GM18873 (cell line): ENCODE measurements at regions not wholly inside any gene's neighbourhood (a gene's known extent, or its start where the extent isn't known, plus 50 kb on each side); places are given as distances from the start of the nearest gene placed in this dataset.

ENCODE experiments used
- ATAC-seq: cut with Tn5 transposase; IDR thresholded peaks from one replicate; pipeline ENCODE4 v1.9.1; 2021; ENCODE audit warnings: mild to moderate bottlenecking, moderate library complexity, moderate number of reproducible peaks; ENCODE audit not compliant: unreplicated experiment, low FRiP score

GRCh38 chr10:10587744-10588393 lies 429.8 kb upstream of the CELF2 start:
- no peak for ATAC-seq

GRCh38 chr10:10589540-10590303 lies 427.9 kb upstream of the CELF2 start:
- ATAC-seq: peak; percentile 52

DNA sequence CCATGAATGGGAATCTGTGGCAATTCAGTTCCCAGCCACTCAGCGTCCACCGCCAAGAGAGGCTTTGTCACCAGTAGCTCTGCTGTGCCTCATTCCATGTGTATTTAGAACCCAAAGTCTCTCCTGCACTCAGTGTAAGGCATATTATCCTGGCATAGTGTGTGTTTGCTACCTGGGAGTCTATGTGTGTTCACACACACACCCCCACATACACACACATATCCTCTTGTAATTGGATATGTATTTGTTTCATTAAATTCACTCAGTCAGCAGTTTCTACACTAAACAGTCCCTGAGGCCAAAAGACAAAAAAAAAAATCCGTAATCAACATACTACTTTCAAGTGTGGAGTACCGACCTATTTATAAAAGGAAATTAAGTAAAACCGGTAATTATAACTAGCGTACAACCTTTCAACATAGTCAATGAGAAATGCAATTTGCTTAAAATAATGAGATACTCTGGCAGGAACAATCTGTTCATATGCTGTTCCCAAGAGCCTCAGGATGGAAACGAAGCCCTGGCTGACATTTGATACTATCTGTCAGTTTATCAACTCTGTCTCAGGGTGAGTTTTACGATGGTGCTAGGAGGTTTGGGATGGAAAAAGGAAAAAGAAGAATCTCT lies 425.8 kb upstream of the CELF2 start:
- ATAC-seq: no peak

DNA sequence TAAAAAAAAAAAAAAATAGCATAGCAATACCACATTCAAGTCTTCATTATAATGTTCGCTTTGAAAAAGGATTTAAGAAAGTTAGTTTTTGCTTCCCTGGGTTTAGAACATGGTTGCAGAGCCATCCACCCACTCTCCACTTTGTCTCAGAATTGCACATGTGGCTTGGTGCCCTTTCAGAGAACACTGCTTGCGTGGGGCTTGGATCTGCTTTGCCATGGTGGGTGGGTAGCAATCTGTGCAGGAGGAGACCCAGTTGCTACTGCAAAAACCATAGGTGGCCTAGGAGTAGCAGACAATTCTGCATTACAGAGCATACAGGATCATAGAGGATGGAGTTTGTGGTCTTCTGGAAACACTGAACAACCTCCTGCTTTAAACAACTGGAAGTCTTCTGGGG lies 421.4 kb upstream of the CELF2 start:
- ATAC-seq: no peak

GRCh38 chr10:10598297-10598696 lies 419.4 kb upstream of the CELF2 start:
- peak; percentile 80 for ATAC-seq

DNA sequence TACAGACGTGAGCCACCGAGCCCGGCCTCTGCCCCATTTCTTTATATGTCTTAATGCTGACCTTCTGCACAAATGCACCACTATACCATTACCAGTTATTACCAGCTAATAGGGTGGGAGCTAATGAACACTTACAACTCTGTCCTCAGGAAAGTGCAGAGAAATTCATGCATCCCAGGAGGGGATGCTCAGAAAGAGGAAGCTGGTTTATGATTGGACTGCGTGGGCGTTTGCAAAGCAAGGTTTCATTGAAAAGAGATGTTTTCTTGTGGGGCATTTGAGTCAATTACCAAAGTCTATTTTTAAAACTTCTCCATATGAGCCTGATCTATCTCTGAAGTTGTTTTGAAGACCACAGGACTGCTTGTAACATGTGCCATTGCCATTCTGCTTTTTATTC lies 417.7 kb upstream of the CELF2 start:
- no peak for ATAC-seq

DNA sequence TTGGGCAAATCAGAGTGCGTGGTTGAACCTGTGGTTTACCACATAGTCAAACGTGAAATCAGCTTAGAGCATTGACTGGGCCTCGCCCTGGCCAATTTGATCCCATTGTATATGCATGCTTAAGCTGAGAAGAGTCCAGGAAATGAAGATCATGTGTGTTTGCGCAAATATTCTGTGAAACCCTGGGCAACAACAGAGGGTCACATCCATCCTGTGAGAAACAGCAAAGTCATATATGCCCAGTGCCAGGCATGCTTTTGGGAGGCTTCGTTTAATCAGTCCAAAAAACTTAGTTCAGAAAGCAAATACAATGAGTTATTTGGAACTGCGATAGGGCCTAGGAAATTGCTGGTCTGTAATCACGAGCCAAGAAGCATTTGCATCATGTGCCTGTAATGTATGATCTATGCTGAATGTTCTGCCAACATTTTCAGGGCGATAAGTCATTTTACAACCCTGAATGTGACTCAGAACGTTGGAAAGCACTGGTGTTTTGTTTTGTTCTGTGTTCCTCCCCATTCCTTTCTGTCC lies 412.1 kb upstream of the CELF2 start:
- no peak for ATAC-seq

- ATAC-seq: no peak
Measured at GRCh38 chr10:10609379-10609955, 408.2 kb upstream of the CELF2 start.

GRCh38 chr10:10610171-10610570 lies 407.5 kb upstream of the CELF2 start:
- ATAC-seq: no peak

- ATAC-seq: no peak
Measured at GRCh38 chr10:10612151-10612550, 405.5 kb upstream of the CELF2 start.

DNA sequence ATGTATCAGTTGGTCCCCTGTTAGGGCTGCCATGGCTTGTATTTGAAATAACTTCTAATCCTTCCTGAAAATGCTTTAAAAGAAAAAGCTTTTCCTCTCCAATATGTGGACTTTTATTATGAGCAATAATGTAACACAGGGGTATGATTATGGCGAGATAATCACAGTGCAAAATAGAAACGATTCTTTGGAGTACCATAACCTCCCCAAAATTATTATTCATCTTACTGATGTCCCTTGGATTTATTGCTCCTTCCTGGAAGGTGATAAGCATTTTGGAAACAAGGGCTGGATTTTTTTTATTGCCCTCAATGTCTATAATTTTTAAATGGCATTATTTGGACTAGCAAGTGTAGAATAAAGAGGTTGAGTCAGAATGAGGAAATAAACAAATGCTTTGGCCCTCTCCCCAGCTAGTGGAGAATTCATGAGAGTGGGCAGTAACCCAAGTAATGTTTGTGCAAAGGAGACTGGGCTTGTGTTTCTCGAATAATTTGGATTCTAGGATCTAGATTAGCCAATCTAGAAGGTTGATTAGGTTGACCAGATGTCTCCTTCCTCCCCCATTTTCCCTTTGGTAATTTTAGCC lies 403.9 kb upstream of the CELF2 start:
- no peak for ATAC-seq

- no peak for ATAC-seq
Measured at GRCh38 chr10:10617686-10618085, 400.0 kb upstream of the CELF2 start.

DNA sequence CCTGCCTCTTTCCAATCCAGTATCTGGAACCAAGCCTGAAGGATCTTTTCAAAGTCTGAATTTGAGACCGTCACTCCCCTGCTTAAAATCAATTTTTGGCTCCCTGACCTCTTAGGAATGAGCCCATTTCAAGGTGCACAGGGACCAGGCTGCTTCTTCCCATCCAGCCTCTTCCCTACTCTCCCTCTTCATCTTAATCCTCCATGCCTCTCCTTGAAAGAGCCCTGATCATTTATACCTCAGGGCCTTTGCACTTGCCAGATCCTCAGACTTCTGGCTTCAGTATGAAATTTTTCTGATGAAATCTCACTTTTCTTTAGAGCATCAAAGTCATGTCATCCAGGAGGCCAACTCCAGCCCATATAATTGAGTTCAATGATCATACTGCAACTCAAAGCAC lies 399.5 kb upstream of the CELF2 start:
- ATAC-seq: no peak

DNA sequence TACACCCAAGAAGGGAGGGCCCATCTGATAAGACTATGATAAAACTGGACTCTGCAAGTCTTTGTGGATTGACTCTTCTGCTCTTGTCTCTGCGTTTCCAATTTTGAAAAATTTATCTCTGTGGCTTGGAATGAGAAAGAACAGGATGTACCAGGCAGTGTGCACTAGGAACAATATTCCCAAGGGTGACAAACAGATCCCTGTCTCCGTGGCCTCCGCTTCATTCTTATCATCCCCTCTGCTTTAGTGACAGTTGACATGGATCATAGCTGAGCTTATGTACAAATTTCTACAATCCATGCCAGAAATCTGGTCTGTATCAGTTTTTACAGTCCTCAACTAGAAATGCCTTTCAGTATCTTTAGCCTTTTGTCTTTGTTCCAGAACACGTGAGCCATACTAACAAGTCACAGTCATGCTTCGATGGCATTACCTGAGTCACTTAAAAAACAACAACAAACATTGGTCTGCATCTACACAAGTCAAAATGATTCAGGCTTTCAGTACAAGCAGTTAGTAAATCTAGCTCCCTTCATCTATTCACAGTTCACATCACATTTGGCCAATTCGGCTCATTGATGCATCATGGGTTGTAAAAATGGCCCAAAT lies 393.6 kb upstream of the CELF2 start:
- no peak for ATAC-seq

- no peak for ATAC-seq
Measured at GRCh38 chr10:10624567-10624962, 393.1 kb upstream of the CELF2 start.

GRCh38 chr10:10625491-10625890 lies 392.2 kb upstream of the CELF2 start:
- ATAC-seq: no peak

GRCh38 chr10:10626734-10627133 lies 390.9 kb upstream of the CELF2 start:
- no peak for ATAC-seq

- no peak for ATAC-seq
Measured at GRCh38 chr10:10627414-10627813, 390.3 kb upstream of the CELF2 start.

DNA sequence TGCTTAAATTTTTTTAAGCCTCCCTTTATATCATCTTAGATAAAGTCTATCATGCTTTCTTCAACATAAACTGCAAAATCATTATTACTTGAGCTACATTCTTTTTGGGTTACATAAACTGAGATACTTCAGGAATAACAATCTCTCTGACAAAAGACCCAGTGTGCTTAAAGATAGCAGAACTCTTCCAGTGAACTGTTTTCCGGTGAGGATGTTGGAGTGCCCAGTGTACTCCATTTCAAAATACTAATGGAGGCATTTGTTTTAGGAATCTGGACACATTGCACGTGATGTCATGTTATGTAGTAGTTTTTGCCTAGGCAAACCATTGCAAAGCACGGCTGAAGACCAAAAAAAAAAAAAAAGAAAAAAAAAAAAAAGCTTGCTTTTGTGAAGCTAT lies 388.2 kb upstream of the CELF2 start:
- no peak for ATAC-seq

- no peak for ATAC-seq
Measured at GRCh38 chr10:10630281-10630680, 387.4 kb upstream of the CELF2 start.
